H9 (cell line): ENCODE measurements at regions not wholly inside any gene's neighbourhood (a gene's known extent, or its start where the extent isn't known, plus 50 kb on each side); places are given as distances from the start of the nearest gene placed in this dataset.

Experiments
- DNase-seq: peaks from one replicate; pipeline ENCODE4 v3.0.0-alpha.2; 2017
- H2AFZ ChIP-seq: one replicate; pipeline ENCODE4 v1.6.1; 2013; ENCODE audit warnings: mild to moderate bottlenecking, low read length, control low read depth, moderate library complexity
- H2AK5ac ChIP-seq: 2 replicates; pipeline ENCODE4 v1.6.1; 2013; ENCODE audit warnings: low read length, control low read depth, mixed read lengths; ENCODE audit not compliant: insufficient read length
- H2BK120ac ChIP-seq: one replicate; pipeline ENCODE4 v1.6.1; 2013; ENCODE audit warnings: low read depth, mild to moderate bottlenecking, low read length, control low read depth, inconsistent platforms; ENCODE audit not compliant: poor library complexity, severe bottlenecking
- H2BK12ac ChIP-seq: 2 replicates; pipeline ENCODE4 v1.6.1; 2013; ENCODE audit warnings: low read length, control low read depth, mixed read lengths, low read depth; ENCODE audit not compliant: insufficient read length
- H2BK15ac ChIP-seq: 2 replicates; pipeline ENCODE4 v1.6.1; 2013; ENCODE audit warnings: low read depth, low read length, control low read depth
- H2BK20ac ChIP-seq: one replicate; pipeline ENCODE4 v1.6.1; 2013; ENCODE audit warnings: low read depth, mild to moderate bottlenecking, low read length, control low read depth, inconsistent platforms; ENCODE audit not compliant: poor library complexity, severe bottlenecking
- H2BK5ac ChIP-seq: 2 replicates; pipeline ENCODE4 v1.6.1; 2013; ENCODE audit warnings: low read length, control low read depth, mixed read lengths; ENCODE audit not compliant: insufficient read length
- H3K14ac ChIP-seq: 2 replicates; pipeline ENCODE4 v1.6.1; 2013; ENCODE audit warnings: low read length, control low read depth; ENCODE audit not compliant: insufficient read depth
- H3K18ac ChIP-seq: 2 replicates; pipeline ENCODE4 v1.6.1; 2013; ENCODE audit warnings: low read depth, mild to moderate bottlenecking, mixed read lengths, low read length, control low read depth; ENCODE audit not compliant: insufficient read length
- H3K23ac ChIP-seq: 2 replicates; pipeline ENCODE4 v1.6.1; 2013; ENCODE audit warnings: low read length, control low read depth, mixed read lengths, low read depth; ENCODE audit not compliant: insufficient read length
- H3K23me2 ChIP-seq: 2 replicates; pipeline ENCODE4 v1.6.1; 2013; ENCODE audit warnings: low read depth, mild to moderate bottlenecking, mixed read lengths, low read length, control low read depth; ENCODE audit not compliant: insufficient read length, poor library complexity, severe bottlenecking
- H3K27ac ChIP-seq: 2 replicates; pipeline ENCODE4 v1.5.1; 2013; ENCODE audit warnings: low read length, control low read depth, mixed read lengths, low read depth; ENCODE audit not compliant: insufficient read length
- H3K27me3 ChIP-seq: 2 replicates; pipeline ENCODE4 v1.6.1; 2013; ENCODE audit warnings: low read length, control low read depth, inconsistent platforms; ENCODE audit not compliant: insufficient read depth
- H3K4ac ChIP-seq: 2 replicates; pipeline ENCODE4 v1.6.1; 2013; ENCODE audit warnings: low read depth, mild to moderate bottlenecking, control low read depth, inconsistent platforms, low read length, moderate library complexity
- H3K4me1 ChIP-seq: 2 replicates; pipeline ENCODE4 v1.6.1; 2013; ENCODE audit warnings: low read length, control low read depth, inconsistent platforms; ENCODE audit not compliant: insufficient read depth
- H3K4me2 ChIP-seq: 2 replicates; pipeline ENCODE4 v1.6.1; 2013; ENCODE audit warnings: low read length, control low read depth, mixed read lengths; ENCODE audit not compliant: insufficient read length, insufficient read depth
- H3K56ac ChIP-seq: 2 replicates; pipeline ENCODE4 v1.6.1; 2013; ENCODE audit warnings: low read depth, mild to moderate bottlenecking, mixed read lengths, low read length, control low read depth; ENCODE audit not compliant: insufficient read length
- H3K79me1 ChIP-seq: 2 replicates; pipeline ENCODE4 v1.6.1; 2013; ENCODE audit warnings: low read depth, mild to moderate bottlenecking, moderate library complexity, low read length, control low read depth, inconsistent platforms; ENCODE audit not compliant: insufficient read depth, poor library complexity, severe bottlenecking
- H3K79me2 ChIP-seq: 2 replicates; pipeline ENCODE4 v1.6.1; 2013; ENCODE audit warnings: low read length, control low read depth, inconsistent platforms; ENCODE audit not compliant: insufficient read depth
- H3K9ac ChIP-seq: 2 replicates; pipeline ENCODE4 v1.6.1; 2013; ENCODE audit warnings: low read length, control low read depth, mixed read lengths; ENCODE audit not compliant: insufficient read length; ENCODE audit errors: extremely low read depth
- H3K9me3 ChIP-seq: one replicate; pipeline ENCODE4 v1.6.1; 2013; ENCODE audit warnings: low read depth, low read length, inconsistent platforms; ENCODE audit not compliant: control insufficient read depth
- H3T11ph ChIP-seq: one replicate; pipeline ENCODE4 v1.6.1; 2013; ENCODE audit warnings: mild to moderate bottlenecking, low read length, control low read depth, inconsistent platforms
- H4K20me1 ChIP-seq: one replicate; pipeline ENCODE4 v1.6.1; 2013; ENCODE audit not compliant: control insufficient read depth, insufficient read length, insufficient read depth
- H4K5ac ChIP-seq: 2 replicates; pipeline ENCODE4 v1.6.1; 2013; ENCODE audit warnings: low read depth, mild to moderate bottlenecking, mixed read lengths, low read length, control low read depth; ENCODE audit not compliant: insufficient read length
- H4K8ac ChIP-seq: replicated peaks from 2 replicates; pipeline ENCODE4 v1.6.1; 2013; ENCODE audit warnings: low read length, control low read depth, mixed read lengths, low read depth; ENCODE audit not compliant: insufficient read length
- H4K91ac ChIP-seq: 2 replicates; pipeline ENCODE4 v1.6.1; 2013; ENCODE audit warnings: low read depth, mild to moderate bottlenecking, moderate library complexity, mixed read lengths, low read length, control low read depth; ENCODE audit not compliant: insufficient read length
- H3K27ac Mint-ChIP-seq, 3 experiments: 2 replicates in 2 of 3; 3 replicates in 1 of 3; pipeline ENCODE4 v1.8.0; 2020 to 2021; ENCODE audit warnings: mixed read lengths in 3 of 3, mild to moderate bottlenecking in 1 of 3, moderate library complexity in 1 of 3
- H3K27me3 Mint-ChIP-seq: 2 replicates; pipeline ENCODE4 v1.8.0; 2021; ENCODE audit warnings: low read depth, mild to moderate bottlenecking, moderate library complexity, mixed read lengths
- H3K36me3 Mint-ChIP-seq, 3 experiments: 2 replicates in 2 of 3; 3 replicates in 1 of 3; pipeline ENCODE4 v1.8.0; 2020 to 2021; ENCODE audit warnings: low read depth in 3 of 3, mixed read lengths in 3 of 3; ENCODE audit not compliant: insufficient read depth in 1 of 3
- H3K4me1 Mint-ChIP-seq, 2 experiments: 2 replicates each; pipeline ENCODE4 v1.8.0; 2020; ENCODE audit warnings: mixed read lengths in 2 of 2
- H3K4me3 Mint-ChIP-seq, 2 experiments: 2 replicates in 1 of 2; 3 replicates in 1 of 2; pipeline ENCODE4 v1.8.0; 2020 to 2021; ENCODE audit warnings: mild to moderate bottlenecking in 2 of 2, mixed read lengths in 2 of 2, moderate library complexity in 1 of 2
- H3K9me3 Mint-ChIP-seq, 2 experiments: 2 replicates in 1 of 2; 3 replicates in 1 of 2; pipeline ENCODE4 v1.8.0; 2020; ENCODE audit warnings: mild to moderate bottlenecking in 2 of 2, mixed read lengths in 2 of 2, moderate library complexity in 1 of 2
- CTCF ChIP-seq: fragments of 200-600 bp; sonication (generic); conservative IDR thresholded peaks from 3 replicates; pipeline ENCODE4 v1.8.0; 2021; ENCODE audit warnings: antibody characterized with exemption, mild to moderate bottlenecking
- WGBS: extraction: QIAGEN DNeasy Blood & Tissue Kit; methylation state at CpG from one replicate; pipeline ENCODE4 v1.1.7; 2013; ENCODE audit warnings: missing lambda C conversion rate, low lambda C conversion rate, mixed read lengths; ENCODE audit not compliant: insufficient read length; ENCODE audit errors: extremely low coverage; 5-methylcytosine and 5-hydroxymethylcytosine counted together

DNA sequence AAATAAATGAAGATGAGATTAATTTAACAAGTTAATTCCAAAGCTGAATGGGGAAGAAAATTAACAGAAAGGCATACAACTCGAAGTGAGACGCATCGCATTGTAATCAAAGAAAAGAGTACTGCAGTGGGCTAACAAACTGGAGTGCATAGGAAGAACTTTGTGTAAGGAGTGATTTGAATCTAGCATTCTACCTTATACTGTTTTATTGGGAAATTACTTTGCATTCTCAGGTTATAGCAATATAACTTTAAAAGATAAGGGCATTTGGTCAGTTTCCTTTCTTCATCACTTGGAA is 124.5 kb upstream of the TLE4 start:
- H3T11ph ChIP-seq, result no peak overlapping the region
- H3K27me3 ChIP-seq, result no peaks in the 10 kb centered on the region
- Mint-ChIP-seq H3K9me3 (peaks cover 1 to 3% of the 10 kb centered on the region in 2 experiments), H3K36me3 (peaks cover 0 to 2% (median 0%) of the 10 kb centered on the region in 3 experiments; a peak in 4 of 7 replicates), H3K4me3 (no peak overlapping the region), H3K27ac (0 out of 7 replicates have a peak overlapping the region, but pooled peaks of 1 of the 3 experiments have one; percentile 47), H3K4me1 (peaks cover 5 to 6% of the 10 kb centered on the region in 2 experiments; a peak in 2 of 4 replicates), H3K27me3 (peaks cover 3% of the 10 kb centered on the region)
- no peak overlapping the region for H4K91ac ChIP-seq
- H2AFZ ChIP-seq, result no peak overlapping the region
- no peak overlapping the region for H3K18ac ChIP-seq
- no peak for DNase-seq
- no peak overlapping the region for H4K8ac ChIP-seq
- no peak overlapping the region for H3K14ac ChIP-seq
- no peak for TF ChIP-seq CTCF
- no peak overlapping the region for H3K4me2 ChIP-seq
- no peak overlapping the region for H3K56ac ChIP-seq
- no peak overlapping the region for H2BK12ac ChIP-seq
- H3K27ac ChIP-seq, result no peak overlapping the region
- no peaks in the 10 kb centered on the region for H3K9me3 ChIP-seq
- no CpG with 5 or more reads among the region's 3 CpGs for WGBS
- H3K4me1 ChIP-seq, result no peaks in the 10 kb centered on the region; the same call in 1 of the 2 replicates
- H4K5ac ChIP-seq, result no peak overlapping the region
- H2BK120ac ChIP-seq, result no peak overlapping the region
- no peak overlapping the region for H2BK20ac ChIP-seq
- H4K20me1 ChIP-seq, result no peaks in the 10 kb centered on the region
- H3K23me2 ChIP-seq, result no peaks in the 10 kb centered on the region
- no peak overlapping the region for H2BK15ac ChIP-seq
- no peak overlapping the region for H3K9ac ChIP-seq
- no peak overlapping the region for H3K4ac ChIP-seq
- no peak overlapping the region for H2AK5ac ChIP-seq
- no peak overlapping the region for H3K23ac ChIP-seq
- H2BK5ac ChIP-seq, result no peak overlapping the region
- no peaks in the 10 kb centered on the region for H3K79me2 ChIP-seq
- H3K79me1 ChIP-seq, result no peaks in the 10 kb centered on the region
